Breast epithelium (tissue), 4 donors: ENCODE measurements at regions not wholly inside any gene's neighbourhood (a gene's known extent, or its start where the extent isn't known, plus 50 kb on each side); places are given as distances from the start of the nearest gene placed in this dataset.

ENCODE experiments used
- DNase-seq, 2 donors: peaks; one replicate each; pipeline ENCODE4 v3.0.0-alpha.2; 2019; ENCODE audit warnings: low spot score in 2 of 2
- H3K27ac ChIP-seq, 2 donors: fragments of 200-600 bp; sonication (generic) in 1 of 2; one replicate each; pipeline ENCODE4 v1.5.1; 2016 to 2019; ENCODE audit warnings: mild to moderate bottlenecking in 1 of 2
- H3K27me3 ChIP-seq, 2 donors: fragments of 200-600 bp; sonication (generic) in 1 of 2; one replicate each; pipeline versions ENCODE4 v1.5.1 to v1.6.0; 2017 to 2019; ENCODE audit warnings: control low read depth in 1 of 2, mild to moderate bottlenecking in 1 of 2
- H3K36me3 ChIP-seq: fragments of 200-600 bp; one replicate; pipeline ENCODE4 v1.5.1; 2019
- H3K4me1 ChIP-seq, 2 donors: fragments of 200-600 bp; sonication (generic); one replicate each; pipeline ENCODE4 v1.5.1; 2016 to 2019; ENCODE audit warnings: control low read depth in 1 of 2
- H3K4me3 ChIP-seq, 3 donors: fragments of 200-600 bp; sonication (generic); 1 replicate in 2 of 3; 2 replicates in 1 of 3; pipeline ENCODE4 v1.5.1; 2016 to 2019; ENCODE audit warnings: mild to moderate bottlenecking in 3 of 3, moderate library complexity in 2 of 3
- H3K9me3 ChIP-seq, 2 donors: fragments of 200-600 bp; sonication (generic) in 1 of 2; one replicate each; pipeline ENCODE4 v1.5.1; 2016 to 2019; ENCODE audit warnings: control low read depth in 1 of 2
- POLR2A ChIP-seq: fragments of 450-650 bp; IDR thresholded peaks from one replicate; pipeline ENCODE4 v1.6.1; 2016; ENCODE audit warnings: antibody characterized with exemption, mild to moderate bottlenecking, moderate library complexity
- POLR2AphosphoS5 ChIP-seq, 3 donors: sonication (generic); formaldehyde crosslinking; IDR thresholded peaks; one replicate each; pipeline ENCODE4 v1.6.1; 2017; ENCODE audit warnings: antibody characterized with exemption in 3 of 3
- intact Hi-C: fragments of 100-400 bp; cut with DNase I; formaldehyde crosslinking; loops from one replicate; pipeline ENCODE4 v1.15.1; 2023; ENCODE audit warnings: low total_unique reads
- TF ChIP-seq, protein P1 (sequence below), 3 donors: fragments of 450-650 bp; IDR thresholded peaks; one replicate each; pipeline ENCODE4 v1.5.1; 2016 to 2017; ENCODE audit warnings: antibody characterized with exemption in 3 of 3, mild to moderate bottlenecking in 3 of 3, moderate library complexity in 3 of 3

DNA sequence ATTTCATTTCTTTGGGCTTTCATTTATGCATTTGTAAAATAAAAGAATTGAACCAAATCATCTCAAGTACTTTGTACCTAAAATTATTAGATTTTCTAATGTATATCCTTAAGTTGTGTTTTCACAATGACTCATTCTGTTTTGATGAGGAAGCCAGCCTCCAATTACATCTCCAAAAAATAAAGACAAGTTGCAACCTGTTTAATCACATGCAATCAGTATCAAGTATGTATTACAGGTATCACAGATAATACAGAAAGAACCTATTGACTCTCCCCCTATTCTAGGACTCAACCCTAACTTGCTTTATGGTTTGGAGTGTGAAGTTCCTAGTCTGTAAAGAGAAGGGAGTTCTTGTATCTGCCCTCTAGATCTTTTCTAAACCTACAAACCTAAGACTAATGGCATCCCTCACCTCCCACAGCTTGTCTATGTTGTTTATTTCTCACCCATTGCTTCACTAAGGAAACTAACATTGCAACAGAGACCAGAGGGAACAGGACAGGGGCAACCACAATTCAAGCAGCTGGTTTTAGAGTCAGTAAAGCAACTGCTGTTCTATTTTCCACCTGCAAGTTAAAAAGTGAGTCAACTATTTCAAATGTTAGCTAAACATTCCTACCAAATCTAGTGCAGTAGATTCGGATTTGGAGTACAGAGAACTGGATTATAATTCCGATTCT, 141.1 kb upstream of the ETAA1 start:
- no peaks in the 10 kb centered on the region for H3K36me3 ChIP-seq
- DNase-seq, result no peak
- H3K4me3 ChIP-seq, result no peak overlapping the region
- TF ChIP-seq, protein P1, sequence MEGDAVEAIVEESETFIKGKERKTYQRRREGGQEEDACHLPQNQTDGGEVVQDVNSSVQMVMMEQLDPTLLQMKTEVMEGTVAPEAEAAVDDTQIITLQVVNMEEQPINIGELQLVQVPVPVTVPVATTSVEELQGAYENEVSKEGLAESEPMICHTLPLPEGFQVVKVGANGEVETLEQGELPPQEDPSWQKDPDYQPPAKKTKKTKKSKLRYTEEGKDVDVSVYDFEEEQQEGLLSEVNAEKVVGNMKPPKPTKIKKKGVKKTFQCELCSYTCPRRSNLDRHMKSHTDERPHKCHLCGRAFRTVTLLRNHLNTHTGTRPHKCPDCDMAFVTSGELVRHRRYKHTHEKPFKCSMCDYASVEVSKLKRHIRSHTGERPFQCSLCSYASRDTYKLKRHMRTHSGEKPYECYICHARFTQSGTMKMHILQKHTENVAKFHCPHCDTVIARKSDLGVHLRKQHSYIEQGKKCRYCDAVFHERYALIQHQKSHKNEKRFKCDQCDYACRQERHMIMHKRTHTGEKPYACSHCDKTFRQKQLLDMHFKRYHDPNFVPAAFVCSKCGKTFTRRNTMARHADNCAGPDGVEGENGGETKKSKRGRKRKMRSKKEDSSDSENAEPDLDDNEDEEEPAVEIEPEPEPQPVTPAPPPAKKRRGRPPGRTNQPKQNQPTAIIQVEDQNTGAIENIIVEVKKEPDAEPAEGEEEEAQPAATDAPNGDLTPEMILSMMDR (IDR thresholded peaks at IDR 0.05), result no peak
- TF ChIP-seq POLR2A (no peak), POLR2AphosphoS5 (IDR thresholded peaks at IDR 0.05) (no peak)
- no peaks in the 10 kb centered on the region for H3K9me3 ChIP-seq
- intact Hi-C loops, result loop anchor here (10.0 kb wide), 1 partner anchor 281 kb away; no protein-coding TSS in a partner anchor
- no peaks in the 10 kb centered on the region for H3K4me1 ChIP-seq
- H3K27ac ChIP-seq, result no peak overlapping the region
- no peaks in the 10 kb centered on the region for H3K27me3 ChIP-seq

DNA sequence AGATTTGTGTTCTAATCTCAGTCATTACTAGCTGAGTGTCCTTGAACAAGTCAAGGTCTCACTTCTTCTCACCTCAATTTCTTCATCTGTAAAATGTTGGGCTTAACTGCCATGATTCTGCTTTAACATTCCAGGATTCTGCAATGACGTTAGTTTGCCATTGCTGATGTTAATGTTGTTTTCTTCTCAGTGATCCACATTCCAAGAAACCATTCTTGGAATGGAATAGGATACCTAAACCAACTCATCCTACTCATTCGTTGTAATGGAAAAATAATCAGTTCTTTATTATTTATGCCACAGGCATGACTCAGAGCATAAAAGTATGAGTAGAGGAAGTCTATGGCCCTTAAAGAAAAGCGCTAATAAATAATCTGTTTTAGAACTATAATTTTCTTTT, 140.2 kb upstream of the ETAA1 start:
- no peaks in the 10 kb centered on the region for H3K27me3 ChIP-seq
- intact Hi-C loops, result loop anchor here (10.0 kb wide), 1 partner anchor 282 kb away; no protein-coding TSS in a partner anchor
- H3K4me3 ChIP-seq, result no peak overlapping the region
- H3K4me1 ChIP-seq, result no peaks in the 10 kb centered on the region
- DNase-seq, result no peak
- no peak overlapping the region for H3K27ac ChIP-seq
- H3K9me3 ChIP-seq, result no peaks in the 10 kb centered on the region
- TF ChIP-seq POLR2AphosphoS5 (IDR thresholded peaks at IDR 0.05) (no peak), POLR2A (no peak)
- TF ChIP-seq, protein P1 (IDR thresholded peaks at IDR 0.05), result no peak
- H3K36me3 ChIP-seq, result no peaks in the 10 kb centered on the region

DNA sequence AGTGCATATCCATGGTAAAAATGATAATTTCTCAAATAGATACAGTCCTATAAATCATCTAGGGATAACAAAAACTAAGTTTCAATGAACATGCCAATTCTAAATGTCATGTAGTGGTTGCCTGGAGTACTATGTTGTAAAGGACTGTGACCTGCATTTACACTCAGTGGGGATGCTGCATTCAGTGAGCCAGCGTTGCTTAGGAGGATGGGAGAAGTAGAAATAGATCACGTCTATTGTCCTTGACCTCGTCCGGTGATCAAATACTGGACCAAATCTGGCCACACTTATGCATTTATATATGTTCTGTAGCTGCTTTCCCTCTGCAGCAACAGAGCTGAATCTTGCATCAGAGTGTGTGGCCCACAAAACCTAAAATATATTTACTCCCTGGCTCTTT, 139.0 kb upstream of the ETAA1 start:
- Histone ChIP-seq H3K4me3 (no peak overlapping the region), H3K27me3 (no peaks in the 10 kb centered on the region), H3K4me1 (no peaks in the 10 kb centered on the region), H3K36me3 (no peaks in the 10 kb centered on the region), H3K27ac (no peak overlapping the region), H3K9me3 (no peaks in the 10 kb centered on the region)
- TF ChIP-seq POLR2A (no peak), POLR2AphosphoS5 (IDR thresholded peaks at IDR 0.05) (no peak)
- TF ChIP-seq, protein P1 (IDR thresholded peaks at IDR 0.05), result no peak
- intact Hi-C loops, result loop anchor here (10.0 kb wide), 1 partner anchor 283 kb away; no protein-coding TSS in a partner anchor
- no peak for DNase-seq

DNA sequence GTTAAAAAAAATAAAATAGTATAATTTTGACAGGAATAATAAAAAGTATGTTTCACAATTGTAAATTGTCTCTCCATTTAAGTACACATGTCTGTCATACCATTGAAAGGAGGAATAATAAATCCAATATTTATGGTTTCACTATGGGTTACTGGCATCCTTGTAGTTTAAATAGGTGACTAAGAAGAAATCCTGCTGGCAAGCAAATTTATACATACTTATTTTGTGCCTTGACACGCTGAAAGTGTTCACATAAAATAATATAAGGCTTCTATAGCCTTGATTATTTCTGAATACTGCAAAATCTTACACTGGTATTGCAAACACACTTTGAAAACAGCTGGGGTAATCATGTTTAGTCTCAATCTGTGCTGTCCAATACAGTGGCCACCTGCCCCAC, 138.3 kb upstream of the ETAA1 start:
- no peak for TF ChIP-seq POLR2AphosphoS5 (IDR thresholded peaks at IDR 0.05)
- TF ChIP-seq, protein P1 (IDR thresholded peaks at IDR 0.05), result no peak
- TF ChIP-seq POLR2A, result no peak
- Histone ChIP-seq H3K9me3 (no peaks in the 10 kb centered on the region), H3K4me1 (no peaks in the 10 kb centered on the region), H3K4me3 (no peak overlapping the region), H3K27ac (no peak overlapping the region), H3K27me3 (no peaks in the 10 kb centered on the region), H3K36me3 (no peaks in the 10 kb centered on the region)
- intact Hi-C loops, result loop anchor here (10.0 kb wide), 1 partner anchor 284 kb away; no protein-coding TSS in a partner anchor
- DNase-seq, result no peak

DNA sequence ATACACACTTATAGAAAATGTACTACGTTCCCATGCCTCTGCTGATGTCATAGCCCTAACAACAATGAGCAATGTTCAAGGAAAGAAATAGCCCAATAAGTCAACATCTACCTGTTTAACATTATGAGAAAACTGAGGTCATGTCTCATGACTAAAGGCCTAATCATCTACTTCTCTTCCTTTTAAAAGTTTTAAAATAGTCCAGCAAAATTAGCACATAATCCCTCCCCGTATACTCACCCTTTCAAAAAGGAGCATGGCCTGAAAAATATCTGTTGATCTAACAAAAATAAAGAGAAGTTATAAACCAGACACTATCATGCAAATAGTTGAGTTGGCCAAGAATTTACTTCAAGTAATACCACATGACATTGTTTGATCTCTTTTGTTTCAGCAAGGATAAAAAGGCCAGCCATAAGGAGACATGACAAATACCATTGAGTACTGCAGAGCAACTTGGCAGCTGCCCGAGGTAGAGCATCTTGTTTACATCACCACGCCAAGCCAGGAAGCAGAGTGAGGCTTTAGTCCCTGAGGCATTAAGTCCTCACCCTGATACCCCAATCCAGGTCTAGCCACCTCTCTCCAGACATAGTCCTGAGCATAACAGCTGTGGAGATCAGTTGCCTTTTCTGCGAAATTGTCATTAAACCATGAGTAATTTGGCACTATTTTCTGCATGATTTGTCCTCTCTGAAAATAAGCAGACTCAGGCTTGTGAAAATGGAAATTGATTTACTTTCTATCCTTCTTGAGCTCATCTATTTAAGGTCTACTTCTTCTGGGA, 137.4 kb upstream of the ETAA1 start:
- intact Hi-C loops, result loop anchor here (10.0 kb wide), 1 partner anchor 285 kb away; no protein-coding TSS in a partner anchor
- no peaks in the 10 kb centered on the region for H3K9me3 ChIP-seq
- H3K36me3 ChIP-seq, result no peaks in the 10 kb centered on the region
- no peaks in the 10 kb centered on the region for H3K27me3 ChIP-seq
- peak in 2 of 3 donors; percentile 27 to 76 for TF ChIP-seq POLR2AphosphoS5 (IDR thresholded peaks at IDR 0.05)
- TF ChIP-seq, protein P1 (IDR thresholded peaks at IDR 0.05), result no peak
- no peak for DNase-seq
- H3K4me1 ChIP-seq, result no peaks in the 10 kb centered on the region
- peak overlapping the region in 1 of 2 donors; percentile 51 for H3K27ac ChIP-seq
- no peak overlapping the region for H3K4me3 ChIP-seq
